Activated T-cell treated with anti-CD3 and anti-CD28 coated beads, Interleukin-2, amount 50 U/mL, for 1 hour (primary cell): ENCODE measurements at regions not wholly inside any gene's neighbourhood (a gene's known extent, or its start where the extent isn't known, plus 50 kb on each side); places are given as distances from the start of the nearest gene placed in this dataset.

Experiments used
- DNase-seq: peaks from one replicate; pipeline ENCODE4 v3.0.0-alpha.2; 2020

- no peak for DNase-seq
Observed at GRCh38 chr10:123535386-123535785, 130.8 kb upstream of the GPR26 start.

DNA sequence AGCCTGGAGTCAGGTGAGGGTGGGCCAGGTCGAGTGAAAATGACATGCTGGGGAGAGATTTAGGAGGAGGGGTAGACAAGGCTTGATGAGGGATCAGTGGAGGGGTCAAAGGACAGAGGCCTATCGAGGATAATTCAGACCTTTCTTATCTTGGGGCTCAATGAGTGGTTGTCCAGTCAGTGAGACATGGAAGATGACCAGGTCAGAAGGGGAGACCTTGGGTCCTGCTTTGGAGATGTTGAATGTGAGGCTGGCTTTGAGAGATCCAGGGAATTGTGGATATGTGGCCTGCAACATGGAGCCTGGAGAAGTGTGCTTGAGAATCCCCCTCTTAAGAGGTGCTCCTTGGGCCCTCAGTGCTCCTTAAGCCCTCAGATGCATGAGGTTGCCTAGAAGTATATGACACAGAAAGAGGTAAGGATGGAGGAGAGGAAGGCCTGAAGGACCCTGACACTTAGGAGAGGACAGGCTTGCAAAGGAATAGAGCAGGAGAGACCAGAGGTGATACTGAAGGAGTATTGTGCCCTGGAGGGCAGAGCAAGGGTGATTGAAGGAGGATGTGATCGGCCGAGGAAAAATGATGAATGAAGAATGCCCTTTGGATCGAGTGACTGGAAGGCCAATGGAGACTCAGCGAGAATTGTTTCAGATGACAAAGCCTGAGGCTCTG is 129.8 kb upstream of the GPR26 start:
- DNase-seq: no peak

- no peak for DNase-seq
Observed at GRCh38 chr10:123537188-123537961, 128.8 kb upstream of the GPR26 start.

DNA sequence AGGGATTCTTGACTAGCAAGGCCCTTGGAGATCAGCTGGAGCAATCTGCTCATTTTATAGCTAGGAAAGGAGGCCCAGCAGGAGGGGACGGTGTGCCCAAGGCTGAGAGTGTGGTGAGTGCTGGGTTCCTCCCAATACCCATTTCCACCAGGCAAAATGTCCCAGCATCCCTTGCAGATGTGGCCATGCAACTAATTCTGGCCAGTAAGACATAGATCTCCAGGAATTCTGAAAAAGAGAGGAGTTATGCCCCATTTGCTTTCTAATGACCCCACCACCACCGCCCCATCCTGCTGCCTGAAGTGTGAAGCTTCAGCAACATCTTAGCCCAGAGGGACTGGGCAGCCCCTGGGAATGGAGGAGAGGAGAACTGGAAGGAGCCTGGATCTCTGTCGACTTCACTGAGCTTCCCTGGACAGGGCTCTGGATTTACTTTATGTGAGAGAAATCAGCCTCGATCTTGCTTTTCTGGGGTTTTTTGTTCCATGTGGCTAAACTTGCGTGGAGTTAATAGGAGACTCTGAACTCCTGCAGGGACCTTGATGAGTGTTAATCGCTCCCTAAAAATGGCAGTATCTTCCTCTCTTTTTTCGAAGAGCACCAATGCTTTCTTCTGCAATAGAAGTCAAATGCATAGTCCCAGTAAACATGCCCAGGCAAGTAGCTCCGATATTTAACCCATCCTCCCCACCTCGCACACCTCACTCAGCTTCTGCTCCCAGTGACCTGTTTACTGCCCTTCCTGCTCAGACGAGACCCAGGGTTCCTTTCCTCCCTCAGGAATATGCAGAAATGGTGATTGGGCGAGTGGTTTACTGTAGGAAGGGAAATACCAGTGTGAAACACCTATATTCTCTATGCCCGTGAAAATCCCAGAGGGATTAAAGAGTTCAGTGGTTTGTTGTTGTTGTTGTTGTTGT is 127.5 kb upstream of the GPR26 start:
- DNase-seq: no peak

- no peak for DNase-seq
Observed at GRCh38 chr10:123544986-123545385, 121.2 kb upstream of the GPR26 start.

GRCh38 chr10:123548770-123549169 is 117.4 kb upstream of the GPR26 start:
- DNase-seq: no peak

DNA sequence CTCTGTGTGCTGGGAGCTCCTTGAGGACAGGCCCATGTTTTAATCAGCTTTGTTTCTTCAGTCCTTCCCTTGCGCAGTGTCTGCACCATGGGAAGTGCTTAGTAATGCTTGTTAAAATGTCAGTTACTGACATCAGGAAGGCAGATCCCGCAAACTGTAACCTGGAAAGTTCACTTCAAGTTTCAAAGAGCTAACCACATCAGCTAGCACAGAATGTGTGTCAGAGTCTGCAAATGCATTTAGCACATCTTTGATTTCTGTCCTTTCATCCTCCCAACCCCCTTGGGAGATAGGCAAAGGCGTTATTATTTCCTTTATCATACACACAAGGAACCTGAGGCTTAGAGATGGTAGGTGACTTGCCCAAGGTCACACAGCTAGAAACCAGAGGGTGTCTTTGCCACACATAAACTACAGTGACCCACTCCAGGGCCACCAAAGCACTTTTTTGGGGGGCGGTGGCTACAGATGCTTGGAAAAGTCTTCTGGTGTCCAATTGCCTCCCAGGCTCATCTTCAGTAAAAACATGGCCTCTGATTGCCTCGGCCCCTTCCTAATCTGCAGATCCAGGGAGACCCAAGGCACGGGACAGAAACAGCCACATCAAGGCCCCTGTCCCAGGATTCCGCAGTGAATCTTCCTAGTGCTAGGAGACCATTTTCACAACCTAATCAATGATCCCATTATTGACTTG is 116.2 kb upstream of the GPR26 start:
- no peak for DNase-seq

- no peak for DNase-seq
Observed at GRCh38 chr10:123550675-123551096, 115.5 kb upstream of the GPR26 start.

DNA sequence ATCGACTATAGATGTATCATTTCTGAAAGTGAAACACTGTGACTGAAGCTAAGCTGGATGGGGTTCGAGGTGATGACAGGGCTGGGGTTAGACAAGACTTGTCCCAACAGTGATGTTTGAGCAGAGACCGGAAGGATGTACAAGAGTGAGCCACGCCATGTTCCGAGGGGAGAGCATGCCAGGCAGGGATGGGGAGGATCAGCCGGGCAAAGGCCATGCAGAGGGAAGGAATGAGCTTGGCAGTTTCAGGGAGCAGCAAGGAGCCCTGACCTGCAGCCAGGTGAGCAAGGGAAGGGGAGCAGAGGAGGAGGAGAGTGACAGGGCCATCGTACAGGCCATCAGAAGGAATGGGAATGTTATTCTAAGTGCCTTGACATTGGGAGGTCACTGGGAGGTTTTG is 114.9 kb upstream of the GPR26 start:
- DNase-seq: no peak

- no peak for DNase-seq
Observed at GRCh38 chr10:123552760-123553554, 113.2 kb upstream of the GPR26 start.

DNA sequence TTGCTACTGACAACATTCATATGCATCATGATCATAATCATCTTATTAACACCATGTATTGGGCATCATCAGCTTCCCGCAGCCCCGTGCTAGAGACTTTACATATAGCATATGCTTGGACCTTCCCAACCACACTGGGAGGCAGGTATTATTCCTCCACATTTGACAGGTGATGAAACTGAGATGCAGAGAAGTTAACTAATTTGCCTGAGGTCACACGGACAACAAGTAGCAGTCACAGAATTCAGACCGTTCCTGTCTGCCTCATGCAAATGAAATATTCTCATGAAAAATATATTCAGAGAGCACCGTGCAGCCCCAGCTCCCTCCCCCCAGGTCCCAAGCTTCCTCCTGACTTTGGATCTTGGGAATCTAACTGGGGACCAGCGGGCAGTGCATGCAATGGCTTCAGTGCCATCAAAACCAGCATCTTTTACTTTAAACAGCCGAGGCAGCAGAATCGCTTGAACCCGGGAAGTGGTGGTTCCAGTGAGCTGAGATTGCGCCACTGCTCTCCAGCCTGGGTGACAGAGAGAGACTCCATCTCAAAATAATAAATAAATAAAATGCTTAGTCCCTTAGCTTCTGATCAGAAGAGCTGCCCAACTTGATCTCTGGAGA is 112.2 kb upstream of the GPR26 start:
- DNase-seq: no peak

DNA sequence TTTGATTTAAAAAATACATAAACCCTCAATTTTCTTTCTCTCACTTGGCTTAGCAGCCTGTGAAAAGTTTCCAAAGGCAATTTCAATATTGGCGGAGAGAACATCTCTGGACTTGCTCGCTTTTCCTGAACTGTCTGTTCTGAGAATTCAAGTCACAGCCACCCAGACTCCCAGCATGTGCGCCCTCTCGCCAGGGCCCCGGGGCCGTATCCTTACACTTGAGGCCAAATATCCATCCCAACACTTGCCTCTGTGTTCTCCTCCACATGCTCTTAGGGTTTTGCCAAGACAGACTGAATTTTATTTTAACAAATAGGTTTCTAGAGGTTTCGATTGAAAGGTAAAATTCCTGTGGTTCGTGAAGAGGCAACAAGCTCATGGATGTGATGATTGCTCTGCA is 111.5 kb upstream of the GPR26 start:
- no peak for DNase-seq

GRCh38 chr10:123555616-123556015 is 110.5 kb upstream of the GPR26 start:
- no peak for DNase-seq

DNA sequence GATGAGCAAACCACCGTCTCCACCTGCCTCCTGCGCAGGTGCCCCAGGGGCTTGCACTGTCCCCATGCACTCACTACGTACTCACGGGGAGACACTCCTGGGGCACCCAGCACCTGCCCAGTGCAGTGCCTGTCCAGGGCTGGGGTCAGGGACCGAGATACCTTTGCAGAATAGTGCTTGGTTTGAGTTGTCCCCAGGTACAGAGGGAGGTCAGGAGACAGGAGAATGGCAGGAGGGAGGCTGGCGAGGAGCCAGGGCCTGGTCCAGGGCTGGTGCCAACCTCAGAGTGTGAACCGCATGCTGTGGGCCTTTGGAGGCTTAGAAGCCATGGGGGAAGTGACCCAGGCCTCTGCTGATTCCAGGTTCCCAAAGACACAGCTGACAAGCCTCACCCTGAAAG is 110.1 kb upstream of the GPR26 start:
- no peak for DNase-seq

GRCh38 chr10:123556736-123557135 is 109.4 kb upstream of the GPR26 start:
- no peak for DNase-seq

DNA sequence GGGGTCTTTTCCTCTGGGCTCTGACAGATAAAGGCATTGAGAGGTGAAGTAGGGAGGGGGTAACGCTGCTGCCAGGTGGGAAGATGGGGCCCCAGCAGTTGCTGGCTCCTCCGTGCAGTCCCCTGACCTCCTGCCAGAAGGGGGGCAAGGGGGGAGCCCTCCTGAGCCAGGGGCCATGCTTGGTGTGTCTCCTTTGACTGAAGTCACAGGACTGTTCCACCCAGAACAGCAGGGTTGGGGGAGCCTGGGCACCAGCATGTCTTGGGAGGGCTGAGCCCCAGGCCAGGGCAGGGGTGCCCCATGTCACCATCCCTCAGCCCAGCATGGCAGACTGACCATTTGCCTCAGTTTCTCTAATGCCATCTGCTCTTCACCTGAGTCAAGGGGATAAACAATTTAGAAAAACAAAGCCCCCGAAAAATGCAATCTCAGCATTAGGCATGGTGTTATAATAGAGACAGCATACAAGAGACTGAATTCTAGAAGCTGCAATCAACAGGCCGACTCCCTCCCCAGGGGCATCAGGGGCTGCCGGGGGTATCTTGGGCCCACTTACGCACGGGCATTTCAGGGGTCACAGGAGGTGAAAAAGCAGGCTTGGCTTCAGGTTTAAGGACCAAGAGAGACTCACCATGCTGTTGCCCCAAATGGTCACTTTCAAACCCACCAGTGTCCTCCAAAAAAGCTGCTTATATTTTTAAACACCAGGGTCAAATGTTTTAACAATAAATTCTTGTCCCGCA is 108.6 kb upstream of the GPR26 start:
- DNase-seq: no peak

DNA sequence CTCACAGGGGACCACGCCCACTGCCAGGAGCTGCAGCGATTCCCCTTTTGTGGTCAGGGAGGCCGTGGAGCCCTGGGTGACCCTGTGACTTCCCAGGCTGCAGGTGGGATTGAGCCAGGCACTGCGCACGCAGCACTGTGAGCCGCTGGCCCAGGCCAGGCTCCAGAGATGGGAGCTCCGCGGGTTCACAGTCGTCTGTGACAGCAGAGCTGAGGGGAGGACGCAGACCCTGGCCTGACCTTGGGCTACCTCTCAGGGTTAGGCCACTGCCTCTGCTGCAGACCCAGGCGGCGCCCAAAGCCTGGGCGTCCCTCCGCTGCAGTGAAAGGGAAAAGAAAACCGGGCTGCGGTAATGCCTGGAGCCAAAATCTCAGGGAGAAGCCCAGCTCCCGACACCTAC is 107.5 kb upstream of the GPR26 start:
- DNase-seq: no peak

DNA sequence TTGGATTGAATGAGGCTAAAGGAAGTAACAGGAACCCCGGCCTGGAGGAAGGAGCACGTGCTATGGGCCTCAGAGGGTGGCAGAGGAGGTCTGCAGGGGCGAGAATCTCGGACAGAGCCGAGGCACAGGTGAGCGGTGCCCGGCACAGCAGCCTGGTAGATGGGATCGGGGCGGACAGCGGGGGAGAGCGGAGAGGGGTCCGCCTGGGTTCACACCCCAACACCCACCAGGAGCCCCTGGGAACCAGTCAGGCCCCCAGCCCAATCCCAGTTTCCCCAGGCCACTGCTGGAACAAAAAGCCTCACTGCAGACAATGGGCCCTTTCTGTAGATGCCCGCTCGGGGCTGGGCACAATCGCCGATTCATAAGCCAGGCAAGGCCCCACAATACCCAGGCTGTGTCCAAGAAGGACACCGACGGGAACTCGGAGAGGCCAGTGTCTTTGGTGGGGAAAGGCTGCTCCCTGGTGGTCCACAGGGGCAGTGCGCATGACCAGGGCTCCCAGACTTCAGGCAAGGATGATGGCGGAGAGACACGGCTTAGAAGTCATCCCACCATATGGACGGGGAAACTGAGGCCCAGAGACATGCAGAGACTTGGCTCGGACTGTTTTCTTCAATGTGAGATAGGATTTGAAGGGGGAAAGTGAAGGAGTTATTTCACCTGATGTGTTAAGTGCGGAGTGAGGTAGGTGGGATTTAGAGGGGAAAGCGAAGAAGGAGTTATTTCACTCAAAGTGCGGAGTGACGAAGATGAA is 106.9 kb upstream of the GPR26 start:
- DNase-seq: peak; percentile 75

DNA sequence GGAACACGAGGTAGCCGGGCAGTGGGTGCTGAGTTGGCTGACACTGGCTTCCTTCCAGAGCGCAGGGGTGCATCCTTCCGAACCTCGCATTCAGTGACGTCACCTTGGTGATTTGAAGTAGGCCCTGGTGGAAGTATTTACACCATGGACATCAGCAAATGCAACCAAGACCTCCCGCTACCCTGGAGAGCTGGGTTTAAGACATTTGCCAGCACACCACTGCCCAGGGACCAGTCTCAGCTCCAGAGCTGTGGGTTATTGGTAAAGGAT is 106.4 kb upstream of the GPR26 start:
- DNase-seq: no peak
